ENCODE measurements at regions not wholly inside any gene's neighbourhood (a gene's known extent, or its start where the extent isn't known, plus 50 kb on each side); places are given as distances from the start of the nearest gene placed in this dataset.

DNA sequence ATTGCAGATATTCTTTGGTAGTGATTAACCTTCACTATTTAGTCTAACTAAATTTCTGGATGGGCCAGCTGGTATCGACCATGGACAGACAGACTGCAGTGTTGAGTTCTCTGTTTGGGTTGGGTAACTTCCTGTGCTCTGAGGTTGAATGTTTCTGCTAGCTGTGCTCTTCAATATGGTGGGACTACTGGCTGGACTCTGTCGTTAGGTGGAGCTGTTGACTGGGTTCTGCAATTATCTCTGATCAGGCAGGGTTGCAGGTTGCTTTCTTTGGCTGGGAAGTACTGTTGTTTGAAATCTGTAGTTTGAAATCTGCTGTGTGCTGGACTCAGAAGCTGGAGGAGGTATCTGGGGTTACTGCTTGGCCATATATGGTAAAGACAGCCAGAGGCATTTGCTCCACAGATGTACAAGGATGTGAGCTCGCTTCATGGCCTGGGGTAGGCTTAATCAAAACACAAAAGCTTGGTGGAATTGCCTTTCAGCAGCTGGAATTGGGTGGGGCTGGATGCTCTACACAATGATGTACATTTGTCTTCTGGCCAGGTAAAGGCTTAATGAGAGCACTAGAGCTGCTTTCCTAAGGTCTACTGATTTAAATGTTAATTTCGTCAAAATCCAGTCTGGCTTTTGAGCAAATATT, 1472.0 kb downstream of the FAM133A start:
- TF ChIP-seq GATA1 (IDR thresholded peaks at IDR 0.05; ENCODE audit: low read depth, low read length) = no peak
- no peak for TF ChIP-seq POLR2A (IDR thresholded peaks at IDR 0.05; ENCODE audit: low read length)
- no peak for DNase-seq

DNA sequence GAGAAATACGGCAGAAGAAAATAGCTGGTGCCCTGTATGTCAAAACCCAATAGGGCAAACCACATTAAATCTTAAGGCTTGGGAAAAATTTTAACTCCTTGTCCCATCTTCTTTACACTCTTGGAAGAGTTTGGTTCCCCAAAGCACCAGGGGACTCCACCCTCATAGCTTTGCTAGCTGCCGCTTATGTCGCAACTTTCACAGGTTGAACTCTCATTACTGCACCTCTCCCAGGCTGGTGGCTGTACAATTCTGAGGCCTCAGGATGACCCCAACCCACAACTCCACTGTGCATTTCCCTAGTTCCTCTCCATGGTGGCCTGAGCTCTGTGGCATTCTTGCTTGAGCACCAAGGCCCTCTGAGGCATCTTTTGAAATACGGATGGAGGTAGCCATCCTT, 1478.8 kb downstream of the FAM133A start:
- no peak for DNase-seq
- no peak for TF ChIP-seq GATA1 (IDR thresholded peaks at IDR 0.05; ENCODE audit: low read depth, low read length)
- no peak for TF ChIP-seq POLR2A (IDR thresholded peaks at IDR 0.05; ENCODE audit: low read length)

DNA sequence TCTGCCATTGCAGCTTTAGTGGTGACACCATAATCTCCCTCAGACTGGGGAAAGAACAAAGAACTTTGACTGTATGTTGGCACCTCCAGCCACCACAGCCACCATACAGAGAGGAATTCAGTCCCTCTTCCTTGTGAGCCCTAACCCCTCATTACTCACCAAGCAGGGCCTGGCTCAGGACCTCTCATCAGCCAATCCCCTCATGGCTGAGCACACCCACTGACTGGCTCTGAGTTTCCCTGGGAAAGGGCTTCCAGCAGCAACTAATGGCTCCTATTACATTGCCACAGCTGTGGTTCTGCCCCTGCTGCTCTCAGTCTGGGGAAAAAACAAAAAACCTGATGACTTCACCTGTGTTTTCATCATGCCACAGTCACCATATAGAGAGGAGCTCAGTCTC, 1482.6 kb downstream of the FAM133A start:
- no peak for DNase-seq
- TF ChIP-seq GATA1 (IDR thresholded peaks at IDR 0.05; ENCODE audit: low read depth, low read length) (no peak), POLR2A (IDR thresholded peaks at IDR 0.05; ENCODE audit: low read length) (no peak)

All from erythroblast (primary cell).